H1 (cell line): ENCODE measurements at regions not wholly inside any gene's neighbourhood (a gene's known extent, or its start where the extent isn't known, plus 50 kb on each side); places are given as distances from the start of the nearest gene placed in this dataset.

ENCODE experiments used
- CTCF ChIP-seq, 3 experiments: IDR thresholded peaks; 1 replicate in 2 of 3; 2 replicates in 1 of 3; pipeline versions ENCODE4 v1.5.1 to v1.6.1; 2011; ENCODE audit warnings: low read length in 3 of 3, mild to moderate bottlenecking in 3 of 3, inconsistent platforms in 2 of 3, low read depth in 1 of 3, moderate library complexity in 1 of 3; ENCODE audit not compliant: insufficient read depth in 1 of 3; ENCODE audit errors: control extremely low read depth in 1 of 3
- JUN ChIP-seq: IDR thresholded peaks from 2 replicates; pipeline ENCODE4 v1.6.1; 2011; ENCODE audit warnings: low read depth, mild to moderate bottlenecking, improper control_type of control experiment, low read length
- POLR2A ChIP-seq, 2 experiments: IDR thresholded peaks; 1 replicate in 1 of 2; 2 replicates in 1 of 2; pipeline ENCODE4 v1.6.1; 2011; ENCODE audit warnings: low read depth in 2 of 2, low read length in 2 of 2, mild to moderate bottlenecking in 2 of 2; ENCODE audit errors: control extremely low read depth in 1 of 2
- RFX5 ChIP-seq: IDR thresholded peaks from 2 replicates; pipeline ENCODE4 v1.6.1; 2011; ENCODE audit warnings: low read depth, low read length, improper control_type of control experiment, borderline replicate concordance
- SRF ChIP-seq: IDR thresholded peaks from 2 replicates; pipeline ENCODE4 v1.6.1; 2011; ENCODE audit warnings: mild to moderate bottlenecking, low read depth, low read length, moderate library complexity
- TAF1 ChIP-seq: IDR thresholded peaks from 2 replicates; pipeline ENCODE4 v1.6.1; 2011; ENCODE audit warnings: mild to moderate bottlenecking, low read depth, low read length
- TBP ChIP-seq: IDR thresholded peaks from 2 replicates; pipeline ENCODE4 v1.6.1; 2011; ENCODE audit warnings: low read depth, low read length, improper control_type of control experiment
- TCF12 ChIP-seq: IDR thresholded peaks from 2 replicates; pipeline ENCODE4 v1.6.1; 2011; ENCODE audit warnings: low read depth, mild to moderate bottlenecking, low read length

GRCh38 chr2:146868051-146868450 lies 976.8 kb upstream of the ACVR2A start:
- TF ChIP-seq SRF (no peak), CTCF (IDR thresholded peaks at IDR 0.05; ENCODE audit: control extremely low read depth in 1 of 3, insufficient read depth in 1 of 3, low read depth in 1 of 3, low read length in 3 of 3) (no peak), JUN (no peak), TAF1 (no peak), POLR2A (IDR thresholded peaks at IDR 0.05; ENCODE audit: control extremely low read depth in 1 of 2, low read depth in 2 of 2, low read length in 2 of 2) (no peak), TCF12 (no peak), TBP (no peak), RFX5 (no peak)
